Panc1 (cell line): ENCODE measurements at regions not wholly inside any gene's neighbourhood (a gene's known extent, or its start where the extent isn't known, plus 50 kb on each side); places are given as distances from the start of the nearest gene placed in this dataset.

Source experiments
- ATAC-seq: fragments of 200-7000 bp; cut with Tn5 transposase; 2 replicates; pipeline ENCODE4 v1.9.1; 2020; ENCODE audit warnings: mild to moderate bottlenecking, moderate library complexity
- BruUV-seq: library from RNA; stranded (reverse); fragments of 400-500 nt; replicated peaks from 2 replicates; lab custom pipeline; 2021; lab: Mats Ljungman, UMichigan
- CTCF ChIA-PET: fragments of 300-600 bp; sonication (Branson Sonifier 250); formaldehyde crosslinking; loops from one replicate; lab custom pipeline; 2022; ENCODE audit warnings: antibody characterized with exemption; lab: Charles Lee
- POLR2A ChIA-PET: fragments of 300-600 bp; sonication (Branson Sonifier 250); formaldehyde crosslinking; loops from one replicate; lab custom pipeline; 2022; ENCODE audit warnings: antibody characterized with exemption; lab: Charles Lee
- DNase-seq: peaks from one replicate; pipeline ENCODE4 v3.0.0-alpha.2; 2010; ENCODE audit warnings: low read depth, low spot score
- H3K27ac ChIP-seq: 2 replicates; pipeline ENCODE4 v1.5.1; 2011; ENCODE audit warnings: mild to moderate bottlenecking, low read length, inconsistent platforms
- H3K27me3 ChIP-seq: fragments of 200-500 bp; sonication (Bioruptor generic); 2 replicates; pipeline ENCODE4 v1.6.0; 2014; ENCODE audit warnings: low read length, inconsistent platforms; ENCODE audit not compliant: control insufficient read depth, insufficient read depth
- H3K36me3 ChIP-seq: fragments of 200-500 bp; sonication (Bioruptor generic); 2 replicates; pipeline ENCODE4 v1.5.1; 2014; ENCODE audit warnings: inconsistent platforms, mild to moderate bottlenecking, low read length, moderate library complexity; ENCODE audit not compliant: control insufficient read depth, insufficient read depth
- H3K4me1 ChIP-seq: 2 replicates; pipeline ENCODE4 v1.5.1; 2011; ENCODE audit warnings: inconsistent platforms, mild to moderate bottlenecking, low read length, moderate library complexity; ENCODE audit not compliant: control insufficient read depth, insufficient read depth
- H3K4me3 ChIP-seq, 2 experiments: 2 replicates each; pipeline ENCODE4 v1.5.1; 2011 to 2012; ENCODE audit warnings: low read depth in 2 of 2, low read length in 2 of 2, mild to moderate bottlenecking in 2 of 2, inconsistent platforms in 1 of 2, moderate library complexity in 1 of 2
- H3K9me3 ChIP-seq: fragments of 200-500 bp; sonication (Bioruptor generic); 2 replicates; pipeline ENCODE4 v1.5.1; 2014; ENCODE audit warnings: low read depth, mild to moderate bottlenecking, inconsistent platforms, low read length, moderate library complexity; ENCODE audit not compliant: control insufficient read depth, insufficient read depth
- CTCF ChIP-seq: fragments of 450-650 bp; IDR thresholded peaks from 2 replicates; pipeline ENCODE4 v1.5.1; 2017; ENCODE audit warnings: mild to moderate bottlenecking
- POLR2AphosphoS5 ChIP-seq: IDR thresholded peaks from 2 replicates; pipeline ENCODE4 v1.6.1; 2012; ENCODE audit warnings: mild to moderate bottlenecking, low read depth, low read length, moderate library complexity
- REST ChIP-seq, 2 experiments: IDR thresholded peaks; 2 replicates each; pipeline ENCODE4 v1.6.1; 2011 to 2012; ENCODE audit warnings: low read depth in 2 of 2, control low read depth in 1 of 2, low read length in 1 of 2, mild to moderate bottlenecking in 1 of 2, moderate library complexity in 1 of 2; ENCODE audit not compliant: insufficient read depth in 1 of 2
- SIN3A ChIP-seq: IDR thresholded peaks from 2 replicates; pipeline ENCODE4 v1.6.1; 2012; ENCODE audit warnings: low read depth, mild to moderate bottlenecking, low read length, moderate library complexity, borderline replicate concordance; ENCODE audit not compliant: insufficient read depth
- TCF7L2 ChIP-seq: IDR thresholded peaks from 2 replicates; pipeline ENCODE4 v1.6.1; 2011; ENCODE audit warnings: mild to moderate bottlenecking, low read depth, low read length, inconsistent platforms
- in situ Hi-C: cut with HindIII; loops from 2 replicates; pipeline ENCODE4 v1.10.0; 2016; ENCODE audit warnings: low sequenced_read_pairs, low pct_unique_long_range_greater_than_20kb
- intact Hi-C: fragments of 100-400 bp; cut with micrococcal nuclease; formaldehyde crosslinking; loops from one replicate; pipeline ENCODE4 v1.10.0; 2022; ENCODE audit not compliant: unreplicated experiment

DNA sequence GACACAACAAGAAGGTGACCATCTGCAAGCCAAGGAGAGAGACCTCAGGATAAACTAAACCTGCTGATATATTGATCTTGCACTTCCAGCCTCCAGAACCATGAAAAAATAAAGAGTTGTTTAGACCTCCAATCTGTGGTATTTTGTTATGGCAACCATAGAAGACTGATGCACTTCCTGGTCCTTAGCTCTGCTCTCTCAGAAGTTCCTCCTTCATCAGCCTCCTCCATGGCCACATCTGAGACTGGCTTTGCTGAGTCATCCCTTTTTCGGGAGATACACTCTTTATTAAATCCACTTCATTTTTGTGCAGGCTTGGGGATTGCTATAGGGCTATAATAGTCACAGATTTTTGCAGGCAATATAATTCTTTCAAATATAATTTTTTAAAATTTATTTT, 89.6 kb upstream of the ATF7IP start:
- in situ Hi-C loops (no loop called here), intact Hi-C loops (no loop called here)
- no TSS peak for BruUV-seq
- CTCF ChIA-PET = no interaction called here
- Histone ChIP-seq H3K27ac (no peak overlapping the region), H3K27me3 (no peaks in the 10 kb centered on the region), H3K4me3 (no peak overlapping the region), H3K36me3 (no peaks in the 10 kb centered on the region), H3K9me3 (no peaks in the 10 kb centered on the region), H3K4me1 (no peaks in the 10 kb centered on the region; the same call in 1 of the 2 replicates)
- POLR2A ChIA-PET = no interaction called here
- ATAC-seq (no peak), DNase-seq (no peak)
- TF ChIP-seq CTCF = no peak
- no peak for TF ChIP-seq SIN3A
- TF ChIP-seq TCF7L2 = no peak
- TF ChIP-seq REST (IDR thresholded peaks at IDR 0.05; ENCODE audit: insufficient read depth in 1 of 2, low read depth in 2 of 2, low read length in 1 of 2) = no peak
- no peak for TF ChIP-seq POLR2AphosphoS5

DNA sequence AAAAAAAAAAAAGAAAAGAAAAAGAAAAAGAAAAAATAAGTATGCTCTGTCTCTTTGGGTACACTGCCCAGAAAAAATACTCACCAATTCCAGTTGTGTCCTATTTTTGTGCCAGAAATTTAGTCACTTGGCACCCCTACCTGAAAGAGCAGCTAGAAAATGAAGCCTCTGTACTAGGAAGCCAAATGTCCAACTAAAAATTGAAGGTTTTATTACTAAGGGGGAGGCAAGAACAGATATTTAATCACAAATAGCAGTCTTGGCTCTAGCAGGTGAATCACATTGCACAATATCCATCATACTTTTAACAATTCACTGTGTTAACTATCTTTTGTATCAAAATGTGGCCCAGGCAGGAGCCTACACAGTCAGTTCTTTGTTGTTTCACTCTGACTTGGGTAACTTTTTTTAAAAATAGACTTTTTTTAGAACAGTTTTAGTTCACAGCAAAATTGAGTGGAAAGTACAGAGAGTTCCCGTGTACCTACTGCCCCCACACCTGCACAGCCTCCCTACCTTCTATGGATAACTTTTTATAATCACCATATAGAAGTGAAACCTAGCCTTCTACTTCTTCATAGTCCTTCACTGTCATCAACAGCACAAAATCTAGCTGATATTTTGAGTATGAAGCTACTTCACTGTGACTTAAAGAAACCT, 87.1 kb upstream of the ATF7IP start:
- in situ Hi-C loops = no loop called here

More for the DNA sequence above, 87.1 kb upstream of the ATF7IP start:
- Histone ChIP-seq H3K4me3 (no peak overlapping the region), H3K36me3 (no peaks in the 10 kb centered on the region), H3K27ac (no peak overlapping the region), H3K9me3 (no peaks in the 10 kb centered on the region), H3K4me1 (no peaks in the 10 kb centered on the region; the same call in 1 of the 2 replicates), H3K27me3 (no peaks in the 10 kb centered on the region)
- no TSS peak for BruUV-seq
- ATAC-seq (no peak), DNase-seq (no peak)
- intact Hi-C loops = no loop called here
- ChIA-PET CTCF (interaction anchor here (0.7 kb wide), 1 partner anchor 278 kb away, joined by 10 read pairs; no protein-coding TSS in a partner anchor), POLR2A (no interaction called here)
- TF ChIP-seq POLR2AphosphoS5 (no peak), CTCF (no peak), TCF7L2 (no peak), SIN3A (no peak), REST (IDR thresholded peaks at IDR 0.05; ENCODE audit: insufficient read depth in 1 of 2, low read depth in 2 of 2, low read length in 1 of 2) (no peak)
